ENCODE measurements at regions not wholly inside any gene's neighbourhood (a gene's known extent, or its start where the extent isn't known, plus 50 kb on each side); places are given as distances from the start of the nearest gene placed in this dataset.

- H3K79me2 ChIP-seq (ENCODE audit: insufficient read depth, low read depth, low read length): no peaks in the 10 kb centered on the region
- POLR2A ChIA-PET: no interaction called here
- CTCF ChIA-PET (ENCODE audit: unreplicated experiment): no interaction called here
- no peaks in the 10 kb centered on the region for H3K4me1 ChIP-seq (ENCODE audit: insufficient read depth, low read length, poor library complexity, severe bottlenecking)
- no peak overlapping the region for H3K27ac ChIP-seq (ENCODE audit: low read depth, low read length, poor library complexity, severe bottlenecking)
- H3K9me2 ChIP-seq (ENCODE audit: insufficient read depth, low read length): no peaks in the 10 kb centered on the region
- no TSS peak for BruUV-seq (replicated peaks)
- TF ChIP-seq EZH2phosphoT487 (IDR thresholded peaks at IDR 0.05; ENCODE audit: borderline replicate concordance, low read depth, low read length) (no peak), CTCF (conservative IDR thresholded peaks at IDR 0.05; ENCODE audit: low read length) (no peak)
- no peak overlapping the region for H2AFZ ChIP-seq (ENCODE audit: low read length)
- H3K4me2 ChIP-seq (ENCODE audit: low read length): no peak overlapping the region
- H3K36me3 ChIP-seq (ENCODE audit: insufficient read depth, low read length): no peaks in the 10 kb centered on the region
- intact Hi-C loops (cut with micrococcal nuclease; ENCODE audit: unreplicated experiment): no loop called here
- DNase-seq (ENCODE audit: low spot score): no peak
- no peaks in the 10 kb centered on the region for H3K9me3 ChIP-seq (ENCODE audit: low read length)
- no peak overlapping the region for H3K4me3 ChIP-seq (ENCODE audit: low read depth, low read length, poor library complexity, severe bottlenecking)
- no peaks in the 10 kb centered on the region for H4K20me1 ChIP-seq (ENCODE audit: insufficient read depth, low read length)
These were observed 120.0 kb downstream of the NGF start for GRCh38 chr1:115218034-115218405.

- Histone ChIP-seq H3K4me2 (ENCODE audit: low read length) (no peak overlapping the region), H3K9me3 (ENCODE audit: low read length) (no peaks in the 10 kb centered on the region), H3K79me2 (ENCODE audit: insufficient read depth, low read depth, low read length) (no peaks in the 10 kb centered on the region), H3K36me3 (ENCODE audit: insufficient read depth, low read length) (no peaks in the 10 kb centered on the region), H3K4me1 (ENCODE audit: insufficient read depth, low read length, poor library complexity, severe bottlenecking) (no peaks in the 10 kb centered on the region), H4K20me1 (ENCODE audit: insufficient read depth, low read length) (no peaks in the 10 kb centered on the region), H3K27ac (ENCODE audit: low read depth, low read length, poor library complexity, severe bottlenecking) (no peak overlapping the region), H3K9me2 (ENCODE audit: insufficient read depth, low read length) (no peaks in the 10 kb centered on the region), H3K4me3 (ENCODE audit: low read depth, low read length, poor library complexity, severe bottlenecking) (no peak overlapping the region), H2AFZ (ENCODE audit: low read length) (no peak overlapping the region)
- intact Hi-C loops (cut with micrococcal nuclease; ENCODE audit: unreplicated experiment): no loop called here
- ChIA-PET CTCF (ENCODE audit: unreplicated experiment) (no interaction called here), POLR2A (interaction anchor here (0.5 kb wide), 1 partner anchor 116 kb away, joined by 4 read pairs; no protein-coding TSS in a partner anchor)
- no peak for TF ChIP-seq EZH2phosphoT487 (IDR thresholded peaks at IDR 0.05; ENCODE audit: borderline replicate concordance, low read depth, low read length)
- no peak for TF ChIP-seq CTCF (conservative IDR thresholded peaks at IDR 0.05; ENCODE audit: low read length)
- no peak for DNase-seq (ENCODE audit: low spot score)
- BruUV-seq (replicated peaks): no TSS peak
These were observed 120.7 kb downstream of the NGF start for GRCh38 chr1:115217150-115218033.

Data from OCI-LY7 (cell line).